OCI-LY7 (cell line): ENCODE measurements at regions not wholly inside any gene's neighbourhood (a gene's known extent, or its start where the extent isn't known, plus 50 kb on each side); places are given as distances from the start of the nearest gene placed in this dataset.
"Not testable (repeated sequence)": the region's sequence is repeated elsewhere in the genome, so short reads cannot be mapped to it uniquely, and the experiment has no call there.

Experiments used
- EZH2phosphoT487 ChIP-seq: fragments of 200-600 bp; sonication (generic); IDR thresholded peaks from 2 replicates; pipeline ENCODE4 v1.6.1; 2018; ENCODE audit warnings: low read depth, borderline replicate concordance, mild to moderate bottlenecking, mixed run types, antibody characterized with exemption, low read length, moderate library complexity, mixed read lengths
- TF ChIP-seq, protein P1 (sequence below): fragments of 200-600 bp; sonication (generic); conservative IDR thresholded peaks from 2 replicates; pipeline ENCODE4 v1.5.1; 2014; ENCODE audit warnings: mild to moderate bottlenecking, antibody characterized with exemption, low read length, moderate library complexity, mixed read lengths

DNA sequence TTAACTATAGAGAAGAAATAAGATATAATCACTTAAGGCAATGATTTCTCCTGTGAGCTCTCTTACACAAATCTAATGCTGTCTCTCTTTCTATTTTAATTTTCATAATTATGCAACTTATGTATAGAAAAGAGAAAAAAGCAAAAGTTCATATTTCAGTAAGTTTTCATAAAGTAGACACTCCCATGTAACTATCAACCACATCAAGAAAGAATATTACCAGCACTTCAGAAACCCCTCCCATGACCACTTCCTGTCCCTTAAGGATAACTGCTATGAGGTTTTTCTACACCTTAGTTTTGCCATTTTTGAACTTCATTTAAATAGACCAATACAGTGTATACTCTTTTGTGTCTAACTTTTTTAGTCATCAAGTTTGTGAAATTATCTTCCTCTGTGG is 69.0 kb upstream of the POTEC start:
- TF ChIP-seq, protein P1, sequence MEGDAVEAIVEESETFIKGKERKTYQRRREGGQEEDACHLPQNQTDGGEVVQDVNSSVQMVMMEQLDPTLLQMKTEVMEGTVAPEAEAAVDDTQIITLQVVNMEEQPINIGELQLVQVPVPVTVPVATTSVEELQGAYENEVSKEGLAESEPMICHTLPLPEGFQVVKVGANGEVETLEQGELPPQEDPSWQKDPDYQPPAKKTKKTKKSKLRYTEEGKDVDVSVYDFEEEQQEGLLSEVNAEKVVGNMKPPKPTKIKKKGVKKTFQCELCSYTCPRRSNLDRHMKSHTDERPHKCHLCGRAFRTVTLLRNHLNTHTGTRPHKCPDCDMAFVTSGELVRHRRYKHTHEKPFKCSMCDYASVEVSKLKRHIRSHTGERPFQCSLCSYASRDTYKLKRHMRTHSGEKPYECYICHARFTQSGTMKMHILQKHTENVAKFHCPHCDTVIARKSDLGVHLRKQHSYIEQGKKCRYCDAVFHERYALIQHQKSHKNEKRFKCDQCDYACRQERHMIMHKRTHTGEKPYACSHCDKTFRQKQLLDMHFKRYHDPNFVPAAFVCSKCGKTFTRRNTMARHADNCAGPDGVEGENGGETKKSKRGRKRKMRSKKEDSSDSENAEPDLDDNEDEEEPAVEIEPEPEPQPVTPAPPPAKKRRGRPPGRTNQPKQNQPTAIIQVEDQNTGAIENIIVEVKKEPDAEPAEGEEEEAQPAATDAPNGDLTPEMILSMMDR: not testable (repeated sequence)
- not testable (repeated sequence) for TF ChIP-seq EZH2phosphoT487
